ENCODE measurements at regions not wholly inside any gene's neighbourhood (a gene's known extent, or its start where the extent isn't known, plus 50 kb on each side); places are given as distances from the start of the nearest gene placed in this dataset.

- H3K27ac ChIP-seq (ENCODE audit: low read depth in 1 of 2, low read length in 2 of 2): no peak overlapping the region
- no peaks in the 10 kb centered on the region for H3K4me1 ChIP-seq (ENCODE audit: control insufficient read depth in 1 of 2, insufficient read depth in 2 of 2, low read length in 2 of 2)
- no peak overlapping the region for H3K27ac Mint-ChIP-seq
- peaks cover 0 to 5% (median 3%) of the 10 kb centered on the region in 7 donors for H3K9me3 Mint-ChIP-seq
- no peak for DNase-seq
- no peak overlapping the region for H2AFZ ChIP-seq (ENCODE audit: insufficient read depth, low read depth, low read length, poor library complexity, severe bottlenecking)
- no peaks in the 10 kb centered on the region for H4K20me1 ChIP-seq (ENCODE audit: insufficient read depth, low read length)
- H3K79me2 ChIP-seq (ENCODE audit: insufficient read depth, low read length): no peaks in the 10 kb centered on the region
- H3K27me3 ChIP-seq (ENCODE audit: control insufficient read depth in 2 of 2, insufficient read depth in 2 of 2, low read length in 2 of 2): no peaks in the 10 kb centered on the region
- H3K9ac ChIP-seq (ENCODE audit: insufficient read depth, low read length, poor library complexity, severe bottlenecking): no peak overlapping the region
- intact Hi-C loops (cut with micrococcal nuclease): no loop called here
- no peak overlapping the region for H3K4me3 ChIP-seq (replicated peaks in 1 of 3; ENCODE audit: low read depth in 2 of 3, low read length in 3 of 3)
- no peak overlapping the region for H3K4me3 Mint-ChIP-seq
- WGBS (ENCODE audit: insufficient coverage): 68% methylated on average over 5 of the region's 5 CpGs
- no peaks in the 10 kb centered on the region for H3K36me3 ChIP-seq (replicated peaks in 1 of 2; ENCODE audit: control insufficient read depth in 1 of 2, insufficient read depth in 2 of 2, low read length in 2 of 2)
- H3K9me3 ChIP-seq (replicated peaks in 1 of 2; ENCODE audit: control insufficient read depth in 1 of 2, insufficient read depth in 1 of 2, low read length in 2 of 2): no peaks in the 10 kb centered on the region
- H3K27me3 Mint-ChIP-seq (ENCODE audit: low read depth in 3 of 3): peaks cover 0 to 8% (median 5%) of the 10 kb centered on the region in 3 donors
- no peaks in the 10 kb centered on the region for H3K4me1 Mint-ChIP-seq
- no peaks in the 10 kb centered on the region for H3K36me3 Mint-ChIP-seq
- no peak overlapping the region for H3K4me2 ChIP-seq (replicated peaks; ENCODE audit: extremely low read depth, low read length, poor library complexity, severe bottlenecking)
- no peak for TF ChIP-seq CTCF (IDR thresholded peaks at IDR 0.05)
Observed at GRCh38 chr4:151957153-151957552, 196.3 kb upstream of the GATB start.

GRCh38 chr4:151955721-151956380 is 195.0 kb upstream of the GATB start:
- no peaks in the 10 kb centered on the region for H3K27me3 ChIP-seq (ENCODE audit: control insufficient read depth in 2 of 2, insufficient read depth in 2 of 2, low read length in 2 of 2)
- no peak overlapping the region for H3K4me2 ChIP-seq (replicated peaks; ENCODE audit: extremely low read depth, low read length, poor library complexity, severe bottlenecking)
- no peak overlapping the region for H3K27ac ChIP-seq (ENCODE audit: low read depth in 1 of 2, low read length in 2 of 2)
- no peak for TF ChIP-seq CTCF (IDR thresholded peaks at IDR 0.05)
- intact Hi-C loops (cut with micrococcal nuclease): no loop called here
- no peak overlapping the region for H3K27ac Mint-ChIP-seq
- H3K36me3 Mint-ChIP-seq: no peaks in the 10 kb centered on the region
- DNase-seq: no peak
- no peaks in the 10 kb centered on the region for H3K79me2 ChIP-seq (ENCODE audit: insufficient read depth, low read length)
- no peak overlapping the region for H3K4me3 ChIP-seq (replicated peaks in 1 of 3; ENCODE audit: low read depth in 2 of 3, low read length in 3 of 3)
- H3K9me3 Mint-ChIP-seq: peaks cover 0 to 5% (median 3%) of the 10 kb centered on the region in 7 donors
- no peak overlapping the region for H2AFZ ChIP-seq (ENCODE audit: insufficient read depth, low read depth, low read length, poor library complexity, severe bottlenecking)
- WGBS (ENCODE audit: insufficient coverage): 92% methylated on average over 3 of the region's 5 CpGs
- no peaks in the 10 kb centered on the region for H3K4me1 Mint-ChIP-seq
- H3K9ac ChIP-seq (ENCODE audit: insufficient read depth, low read length, poor library complexity, severe bottlenecking): no peak overlapping the region
- no peaks in the 10 kb centered on the region for H3K36me3 ChIP-seq (replicated peaks in 1 of 2; ENCODE audit: control insufficient read depth in 1 of 2, insufficient read depth in 2 of 2, low read length in 2 of 2)
- H3K4me1 ChIP-seq (ENCODE audit: control insufficient read depth in 1 of 2, insufficient read depth in 2 of 2, low read length in 2 of 2): no peaks in the 10 kb centered on the region
- H4K20me1 ChIP-seq (ENCODE audit: insufficient read depth, low read length): no peaks in the 10 kb centered on the region
- peaks cover 0 to 8% (median 5%) of the 10 kb centered on the region in 3 donors for H3K27me3 Mint-ChIP-seq (ENCODE audit: low read depth in 3 of 3)
- H3K9me3 ChIP-seq (replicated peaks in 1 of 2; ENCODE audit: control insufficient read depth in 1 of 2, insufficient read depth in 1 of 2, low read length in 2 of 2): no peaks in the 10 kb centered on the region
- no peak overlapping the region for H3K4me3 Mint-ChIP-seq

All from CD14-positive monocyte (primary cell).